ENCODE measurements at regions not wholly inside any gene's neighbourhood (a gene's known extent, or its start where the extent isn't known, plus 50 kb on each side); places are given as distances from the start of the nearest gene placed in this dataset.

DNA sequence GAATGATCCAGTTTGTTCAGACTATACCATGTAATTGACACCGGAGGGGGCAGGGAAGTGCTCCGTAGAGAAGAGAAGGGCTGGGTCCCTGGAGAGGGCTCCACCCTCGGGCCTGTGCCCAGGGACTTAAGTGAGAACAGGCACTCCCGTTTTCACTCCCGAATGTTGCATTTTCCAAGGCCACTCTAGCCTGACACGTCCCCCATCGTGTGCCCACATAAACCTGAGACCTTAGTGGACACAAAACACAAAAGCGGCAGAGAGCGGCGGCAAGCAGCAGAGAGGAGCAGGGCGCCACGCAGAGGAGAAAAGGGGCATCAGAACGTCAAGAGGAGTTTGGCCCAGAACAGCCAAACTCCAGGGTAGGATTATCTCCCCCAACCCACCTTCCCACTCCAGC, 1405.1 kb downstream of the GRIK2 start:
- H3K9me3 ChIP-seq = no peaks in the 10 kb centered on the region
- TF ChIP-seq CTCF (IDR thresholded peaks at IDR 0.05) (peak; percentile 8 to 38 (median 17)), POLR2A (IDR thresholded peaks at IDR 0.05) (no peak)
- 9 to 12% methylated on average over 9 to 13 of the region's 13 CpGs for WGBS, 2 donors
- peak overlapping the region; percentile 1 to 23 for H3K4me3 ChIP-seq
- H3K27ac ChIP-seq = no peak overlapping the region
- no peaks in the 10 kb centered on the region for H3K27me3 ChIP-seq
- peak; percentile 90 for DNase-seq
- H3K36me3 ChIP-seq (ENCODE audit: low read depth, missing control alignments) = no peaks in the 10 kb centered on the region
- peaks cover 4% of the 10 kb centered on the region for H3K4me1 ChIP-seq
- intact Hi-C loops (cut with DNase I; ENCODE audit: low total_unique reads) = no loop called here

GRCh38 chr6:102793752-102794151, 1400.2 kb downstream of the GRIK2 start:
- Histone ChIP-seq H3K36me3 (ENCODE audit: low read depth, missing control alignments) (no peaks in the 10 kb centered on the region), H3K4me3 (no peak overlapping the region), H3K4me1 (no peaks in the 10 kb centered on the region), H3K27me3 (no peaks in the 10 kb centered on the region), H3K9me3 (no peaks in the 10 kb centered on the region), H3K27ac (no peak overlapping the region)
- no peak for TF ChIP-seq POLR2A (IDR thresholded peaks at IDR 0.05)
- no peak for DNase-seq
- WGBS, 2 donors = 50 to 62% methylated on average over 1 of the region's 1 CpG
- intact Hi-C loops (cut with DNase I; ENCODE audit: low total_unique reads) = no loop called here

DNA sequence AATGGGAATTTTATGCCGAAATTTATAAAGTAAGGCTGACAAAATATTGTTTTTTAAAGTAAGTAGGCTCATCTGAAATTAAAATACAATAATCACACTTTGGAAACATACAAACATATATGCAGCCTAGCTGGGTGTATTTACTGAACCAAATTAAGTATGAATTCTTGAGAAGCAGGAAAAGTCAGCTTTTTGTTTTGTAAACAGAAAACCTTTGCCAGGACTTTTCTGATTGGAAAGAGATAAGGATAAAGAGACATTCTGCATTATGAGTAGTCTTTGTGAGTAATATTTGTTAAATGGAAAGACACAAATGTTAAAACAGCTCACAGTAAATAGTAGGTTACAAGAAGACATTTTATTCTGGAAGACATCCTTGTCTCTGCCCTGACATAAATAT, 1380.8 kb downstream of the GRIK2 start:
- WGBS, 2 donors = 84 to 90% methylated on average over 1 of the region's 1 CpG
- intact Hi-C loops (cut with DNase I; ENCODE audit: low total_unique reads) = no loop called here

GRCh38 chr6:102773636-102774035, 1380.1 kb downstream of the GRIK2 start:
- H3K27ac ChIP-seq = no peak overlapping the region
- H3K27me3 ChIP-seq = no peaks in the 10 kb centered on the region
- no peak overlapping the region for H3K4me3 ChIP-seq
- TF ChIP-seq CTCF (IDR thresholded peaks at IDR 0.05) (no peak), POLR2A (IDR thresholded peaks at IDR 0.05) (no peak)
- WGBS, 2 donors = 93 to 95% methylated on average over 2 of the region's 2 CpGs
- H3K9me3 ChIP-seq = no peaks in the 10 kb centered on the region
- H3K36me3 ChIP-seq (ENCODE audit: low read depth, missing control alignments) = no peaks in the 10 kb centered on the region
- intact Hi-C loops (cut with DNase I; ENCODE audit: low total_unique reads) = no loop called here
- DNase-seq = no peak
- no peaks in the 10 kb centered on the region for H3K4me1 ChIP-seq

More for the DNA sequence above, 1380.8 kb downstream of the GRIK2 start:
- TF ChIP-seq POLR2A (IDR thresholded peaks at IDR 0.05) (no peak), CTCF (IDR thresholded peaks at IDR 0.05) (no peak)
- no peak overlapping the region for H3K27ac ChIP-seq
- H3K4me1 ChIP-seq = no peaks in the 10 kb centered on the region
- DNase-seq = no peak
- no peaks in the 10 kb centered on the region for H3K9me3 ChIP-seq
- no peaks in the 10 kb centered on the region for H3K36me3 ChIP-seq (ENCODE audit: low read depth, missing control alignments)
- H3K4me3 ChIP-seq = no peak overlapping the region
- H3K27me3 ChIP-seq = no peaks in the 10 kb centered on the region

DNA sequence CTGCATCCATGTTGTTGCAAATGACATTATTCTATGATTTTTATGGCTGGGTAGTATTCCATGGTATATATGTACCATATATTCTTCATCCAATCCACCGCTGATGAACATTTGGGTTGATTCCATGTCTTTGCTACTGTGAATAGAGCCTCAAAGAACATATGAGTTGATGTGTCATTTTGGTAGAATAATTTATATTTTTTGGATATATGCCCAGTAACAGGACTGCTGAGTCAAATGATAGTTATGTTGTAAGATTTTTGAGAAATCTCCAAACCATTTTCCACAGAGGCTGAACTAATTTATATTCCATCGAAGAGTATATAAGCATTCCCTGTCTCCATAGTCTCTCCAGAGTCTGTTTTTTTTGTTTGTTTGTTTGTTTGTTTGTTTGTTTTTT, 1373.5 kb downstream of the GRIK2 start:
- Histone ChIP-seq H3K4me1 (no peaks in the 10 kb centered on the region), H3K9me3 (no peaks in the 10 kb centered on the region), H3K27ac (no peak overlapping the region), H3K27me3 (no peaks in the 10 kb centered on the region), H3K4me3 (no peak overlapping the region), H3K36me3 (ENCODE audit: low read depth, missing control alignments) (no peaks in the 10 kb centered on the region)
- no peak for DNase-seq
- TF ChIP-seq POLR2A (IDR thresholded peaks at IDR 0.05) = no peak
- no peak for TF ChIP-seq CTCF (IDR thresholded peaks at IDR 0.05)
- 78 to 84% methylated on average over 2 of the region's 2 CpGs for WGBS, 2 donors
- intact Hi-C loops (cut with DNase I; ENCODE audit: low total_unique reads) = no loop called here

Measured in testis (tissue), 2 donors.